T-helper 22 cell (primary cell): ENCODE measurements at regions not wholly inside any gene's neighbourhood (a gene's known extent, or its start where the extent isn't known, plus 50 kb on each side); places are given as distances from the start of the nearest gene placed in this dataset.
"Not testable (repeated sequence)": the region's sequence is repeated elsewhere in the genome, so short reads cannot be mapped to it uniquely, and the experiment has no call there.

ENCODE experiments used
- DNase-seq: peaks from one replicate; pipeline ENCODE4 v3.0.0-alpha.2; 2020; ENCODE audit warnings: low read depth

DNA sequence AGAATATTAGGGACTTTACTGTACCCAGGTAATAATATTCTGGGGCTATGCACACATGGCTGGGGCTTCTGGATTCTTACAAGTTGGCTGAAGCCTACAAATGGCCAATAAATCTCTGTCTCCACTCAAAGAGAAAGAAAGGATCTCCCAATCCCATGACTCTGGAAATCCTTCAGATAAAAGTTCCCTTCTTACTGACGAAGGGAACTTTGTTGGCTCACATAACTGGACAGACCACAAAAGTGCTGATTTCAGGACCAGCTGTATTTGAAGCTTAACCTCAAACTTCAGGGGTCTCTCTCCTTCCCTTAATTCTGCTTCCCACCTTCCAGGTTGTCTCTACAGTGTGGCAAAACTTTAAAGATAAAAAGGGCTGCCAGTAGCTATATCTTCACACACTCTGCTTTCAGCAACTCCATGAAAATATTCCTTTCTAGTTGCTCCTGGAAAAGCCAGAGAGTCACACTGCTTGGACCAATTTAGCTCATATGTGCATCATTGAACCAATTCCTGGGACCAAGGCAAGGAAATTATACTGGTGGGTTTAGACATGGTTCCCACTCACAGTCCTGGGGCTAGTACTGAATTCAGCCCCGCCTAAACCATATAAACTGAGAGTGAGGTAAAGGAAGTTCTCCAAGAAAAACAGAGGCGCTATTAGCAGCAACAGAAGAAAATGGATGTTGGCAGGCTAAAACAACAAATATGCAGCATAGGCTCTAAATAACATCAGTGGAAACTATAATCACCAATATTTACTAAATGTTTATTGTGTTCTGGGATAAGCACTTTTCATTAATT is 290.0 kb upstream of the GADL1 start:
- DNase-seq = no peak

DNA sequence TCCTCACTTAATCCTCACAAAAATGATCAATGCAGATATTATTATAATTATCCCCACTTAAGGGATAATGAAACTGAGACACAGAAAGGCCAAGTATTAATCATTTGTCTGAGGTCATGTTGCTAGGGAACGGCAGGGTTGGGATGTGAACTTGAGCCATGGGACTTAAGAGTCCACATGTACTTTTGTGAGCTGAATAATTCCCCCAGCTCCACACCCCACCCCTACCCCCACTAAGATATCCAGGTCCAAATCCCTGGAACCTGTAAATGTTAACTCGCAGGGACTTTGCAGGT is 290.5 kb upstream of the GADL1 start:
- no peak for DNase-seq

- DNase-seq = no peak
Observed at GRCh38 chr3:31186041-31186440, 291.6 kb upstream of the GADL1 start.

DNA sequence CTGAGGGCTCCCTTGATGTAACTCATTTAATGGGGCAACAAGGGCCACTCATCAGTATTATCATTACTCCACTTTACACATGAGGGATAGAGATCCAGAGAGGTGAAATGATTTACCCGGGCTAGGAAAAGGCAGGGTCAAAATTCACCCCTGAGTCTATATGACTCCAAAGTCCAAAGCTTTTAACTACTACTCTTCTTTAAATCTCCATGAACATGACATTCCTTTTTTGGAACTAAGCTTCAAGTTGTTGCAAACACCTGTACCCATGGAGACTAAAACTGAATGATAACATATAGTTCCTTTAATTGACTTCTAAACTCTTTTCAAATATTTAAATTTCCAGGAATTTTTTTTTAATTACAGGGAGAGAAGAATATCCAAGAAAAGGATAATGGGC is 292.9 kb upstream of the GADL1 start:
- DNase-seq = no peak

- DNase-seq = no peak
Observed at GRCh38 chr3:31188112-31188511, 293.7 kb upstream of the GADL1 start.

- DNase-seq = no peak
Observed at GRCh38 chr3:31189330-31189729, 294.9 kb upstream of the GADL1 start.

GRCh38 chr3:31189971-31190370 is 295.5 kb upstream of the GADL1 start:
- DNase-seq = no peak

DNA sequence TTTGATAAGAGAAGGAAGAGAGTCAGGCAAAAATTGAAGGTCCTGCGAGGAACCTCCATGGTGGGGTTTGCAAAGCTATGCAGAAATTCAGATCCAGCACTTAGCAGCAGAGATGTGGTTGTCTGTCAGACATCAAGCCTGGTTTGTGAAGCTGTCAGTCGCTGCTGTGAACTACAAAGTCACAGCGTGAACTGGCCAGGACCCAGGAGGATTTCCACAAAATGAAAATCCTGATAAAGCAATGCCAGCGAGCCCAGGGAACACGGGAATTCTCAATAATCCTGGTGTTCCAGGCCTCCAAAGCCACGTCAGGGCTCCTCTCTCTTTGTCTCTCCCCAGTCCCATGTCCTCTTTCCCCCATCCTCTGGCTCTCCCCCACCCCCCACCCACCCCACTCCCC is 296.9 kb upstream of the GADL1 start:
- no peak for DNase-seq

- no peak for DNase-seq
Observed at GRCh38 chr3:31193429-31193828, 299.0 kb upstream of the GADL1 start.

GRCh38 chr3:31193871-31194270 is 299.4 kb upstream of the GADL1 start:
- DNase-seq = no peak

GRCh38 chr3:31196261-31196660 is 301.8 kb upstream of the GADL1 start:
- DNase-seq = no peak

GRCh38 chr3:31196881-31197364 is 302.5 kb upstream of the GADL1 start:
- DNase-seq = no peak

- DNase-seq = no peak
Observed at GRCh38 chr3:31197941-31198340, 303.5 kb upstream of the GADL1 start.

- DNase-seq = no peak
Observed at GRCh38 chr3:31198890-31199289, 304.4 kb upstream of the GADL1 start.

DNA sequence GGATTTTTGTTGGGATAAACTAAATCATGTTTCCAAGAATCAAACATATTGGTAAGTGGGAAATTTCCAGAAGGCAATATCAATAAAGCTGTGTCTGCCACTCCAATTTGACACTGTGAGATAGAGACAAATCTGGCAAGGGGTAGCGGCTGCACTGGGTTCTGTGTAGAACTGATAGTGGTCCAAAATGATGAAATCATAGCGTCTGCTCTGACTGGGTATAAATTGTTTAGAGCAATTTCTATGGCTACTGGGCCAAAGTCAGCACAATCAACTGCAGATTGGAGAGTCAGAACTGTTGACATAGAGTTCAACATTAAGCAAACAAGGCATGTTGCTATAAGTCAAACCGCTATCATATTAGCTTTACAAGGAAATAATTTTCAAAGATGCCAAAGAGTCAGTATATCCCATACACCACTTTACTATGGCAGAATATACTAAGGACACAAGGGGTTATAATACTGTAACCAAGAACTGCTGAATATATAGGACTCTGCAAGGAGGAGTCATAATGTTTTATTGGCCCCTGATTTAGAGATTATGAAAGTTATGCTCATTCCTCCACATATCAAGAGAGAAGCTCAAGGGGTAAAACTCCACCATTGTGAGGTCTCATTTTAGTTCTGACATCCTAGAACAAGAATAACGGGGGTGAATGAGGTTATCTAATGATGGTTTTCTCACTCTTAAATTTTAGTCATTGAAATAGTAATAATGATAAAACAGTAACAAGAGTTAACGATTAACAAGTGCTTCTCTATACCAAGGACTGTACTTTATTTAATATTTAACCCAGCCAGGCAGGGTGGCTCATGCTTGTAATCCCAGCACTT is 309.7 kb upstream of the GADL1 start:
- no peak for DNase-seq

DNA sequence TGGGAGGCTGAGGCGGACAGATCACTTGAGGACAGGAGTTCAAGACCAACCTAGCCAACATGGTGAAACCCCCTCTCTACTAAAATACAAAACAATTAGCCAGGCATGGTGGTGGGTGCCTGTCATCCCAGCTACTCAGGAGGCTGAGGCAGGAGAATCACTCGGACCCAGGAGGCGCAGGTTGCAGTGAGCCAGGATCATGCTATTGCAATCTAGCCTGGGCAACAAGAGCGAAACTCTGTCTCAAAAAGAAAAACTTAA is 310.3 kb upstream of the GADL1 start:
- DNase-seq = not testable (repeated sequence)

- no peak for DNase-seq
Observed at GRCh38 chr3:31210068-31210645, 315.7 kb upstream of the GADL1 start.

DNA sequence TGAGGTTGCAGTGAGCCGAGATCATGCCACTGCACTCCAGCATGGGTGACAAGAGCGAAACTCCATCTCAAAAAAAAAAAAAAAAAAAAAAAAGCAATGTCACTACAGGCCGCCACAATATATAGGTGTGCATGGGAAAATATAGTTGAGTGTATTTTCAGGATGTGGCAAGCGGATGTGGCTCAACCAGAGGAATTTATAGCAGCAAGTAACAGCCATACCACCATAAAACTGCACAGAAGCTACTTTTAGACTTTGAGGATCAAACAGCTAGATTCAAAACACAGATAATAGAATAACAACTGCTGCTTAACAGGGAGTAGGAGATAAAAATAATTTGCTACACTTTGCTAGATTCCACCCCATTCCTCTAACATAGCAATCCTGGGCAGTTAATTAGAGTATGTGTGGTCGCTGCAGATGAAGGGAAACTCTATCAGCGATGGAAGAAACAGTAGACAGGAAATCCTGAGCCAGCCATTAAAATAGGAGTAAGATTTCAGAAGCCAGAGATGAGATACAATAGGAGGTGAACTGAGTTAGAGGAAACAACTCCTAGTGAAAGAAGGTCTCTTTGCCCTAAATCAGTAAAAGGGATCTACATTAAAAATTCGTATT is 318.7 kb upstream of the STT3B start:
- peak; percentile 54 for DNase-seq

DNA sequence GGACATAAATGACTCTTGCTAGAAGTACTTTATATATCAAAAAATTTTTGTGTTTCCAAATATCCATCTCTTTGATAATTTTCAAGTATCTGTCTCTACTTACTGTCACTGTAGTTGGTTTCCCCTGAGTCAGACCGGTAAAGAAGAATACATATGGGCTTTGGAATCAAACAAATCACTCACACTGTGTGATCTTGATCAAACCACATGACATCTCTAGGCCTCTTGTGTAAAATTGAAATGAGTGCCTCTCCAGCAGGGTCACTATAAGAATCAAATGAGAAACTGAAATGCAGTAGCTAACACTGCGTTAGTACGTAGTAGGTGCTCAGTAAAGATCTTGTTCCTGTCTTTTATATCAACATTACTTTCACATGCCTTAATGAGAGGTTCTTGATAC is 314.6 kb upstream of the STT3B start:
- no peak for DNase-seq

DNA sequence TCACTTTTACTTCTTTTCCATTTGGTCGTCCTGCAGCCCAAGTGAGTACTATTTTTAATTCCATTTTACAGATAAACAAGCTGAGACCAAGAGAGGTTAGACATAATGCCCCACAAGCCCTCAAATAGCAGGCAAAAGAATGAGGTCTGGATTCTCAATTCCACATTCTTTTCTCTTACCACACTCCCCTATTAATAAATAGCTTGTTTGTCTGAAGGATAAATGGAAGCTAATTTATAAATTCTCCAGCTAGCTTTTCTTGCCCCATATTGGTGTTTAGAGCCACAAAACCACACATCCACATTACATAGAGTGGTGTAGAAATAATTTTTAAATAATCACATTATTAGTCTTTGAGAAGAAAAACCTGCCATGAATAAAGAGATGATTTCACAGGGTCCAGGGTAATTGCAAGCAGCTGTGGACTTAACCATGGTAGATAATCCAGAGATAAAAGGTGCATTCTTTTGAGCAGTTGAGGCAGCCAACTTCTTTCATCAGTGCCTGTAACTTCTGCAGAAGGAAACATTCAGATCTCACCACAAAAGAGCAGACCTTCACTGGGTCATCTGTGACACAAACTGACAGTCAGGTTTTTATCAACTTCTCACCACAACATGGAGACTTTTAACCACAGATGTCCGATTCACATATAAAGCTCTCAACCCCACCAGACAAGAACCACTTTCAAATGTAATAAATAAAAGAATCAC is 313.4 kb upstream of the STT3B start:
- no peak for DNase-seq

- DNase-seq = no peak
Observed at GRCh38 chr3:31220431-31220830, 312.3 kb upstream of the STT3B start.

DNA sequence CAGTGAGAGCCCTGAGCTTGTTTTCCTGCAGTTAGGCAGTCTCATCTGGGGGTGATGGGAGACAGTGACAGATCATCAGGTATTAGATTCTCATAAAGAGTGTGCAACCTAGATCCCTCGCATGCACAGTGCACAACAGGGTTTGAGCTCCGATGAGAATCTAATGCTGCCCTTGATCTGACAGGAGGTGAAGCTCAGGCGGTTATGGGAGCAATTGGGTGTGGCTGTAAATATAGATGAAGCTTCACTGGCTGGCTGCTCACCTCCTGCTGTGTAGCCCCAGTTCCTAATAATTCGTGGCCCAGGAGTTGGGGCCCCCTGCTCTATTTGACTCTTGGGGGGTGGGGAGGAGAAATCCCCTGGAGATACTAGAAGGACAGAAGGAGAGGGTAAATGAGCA is 309.4 kb upstream of the STT3B start:
- no peak for DNase-seq
